ENCODE measurements at regions not wholly inside any gene's neighbourhood (a gene's known extent, or its start where the extent isn't known, plus 50 kb on each side); places are given as distances from the start of the nearest gene placed in this dataset.

DNA sequence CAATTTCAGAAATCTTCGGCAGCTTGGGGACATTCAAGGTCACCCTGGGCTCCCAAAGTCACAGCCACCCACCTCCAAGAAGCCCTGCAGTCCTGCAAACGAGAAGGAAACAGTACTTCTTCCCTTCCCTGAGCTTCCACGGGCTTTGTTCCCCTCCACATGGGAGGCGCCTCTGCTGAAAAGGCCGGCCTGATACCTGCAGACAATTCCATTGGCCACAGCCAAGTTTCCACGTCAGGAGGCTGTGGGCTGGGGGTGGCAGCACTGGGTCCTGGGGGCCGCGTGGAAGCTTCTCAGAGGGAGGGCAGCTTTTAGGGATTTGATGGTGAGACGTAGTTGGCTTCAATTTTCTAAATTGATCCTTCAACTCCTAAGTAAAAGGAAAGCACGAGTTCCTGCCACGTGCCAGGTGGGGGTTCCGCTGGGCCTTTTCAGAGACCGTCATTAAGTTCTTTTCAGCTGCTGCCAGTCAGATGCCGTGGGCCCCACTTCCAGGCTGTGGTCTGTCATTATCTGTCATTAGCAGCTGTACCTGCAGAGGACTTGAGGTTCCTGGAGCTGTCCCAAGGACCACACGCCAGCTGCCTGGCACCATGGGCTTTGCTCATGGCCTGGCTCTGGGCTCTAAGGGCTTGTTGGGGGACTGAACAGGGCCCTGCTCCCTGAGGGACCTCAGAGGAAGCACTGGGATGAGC, 98.7 kb downstream of the CRYAA start:
- TF ChIP-seq EZH2 (IDR thresholded peaks at IDR 0.05; ENCODE audit: borderline replicate concordance): no peak
- TF ChIP-seq, protein P1, sequence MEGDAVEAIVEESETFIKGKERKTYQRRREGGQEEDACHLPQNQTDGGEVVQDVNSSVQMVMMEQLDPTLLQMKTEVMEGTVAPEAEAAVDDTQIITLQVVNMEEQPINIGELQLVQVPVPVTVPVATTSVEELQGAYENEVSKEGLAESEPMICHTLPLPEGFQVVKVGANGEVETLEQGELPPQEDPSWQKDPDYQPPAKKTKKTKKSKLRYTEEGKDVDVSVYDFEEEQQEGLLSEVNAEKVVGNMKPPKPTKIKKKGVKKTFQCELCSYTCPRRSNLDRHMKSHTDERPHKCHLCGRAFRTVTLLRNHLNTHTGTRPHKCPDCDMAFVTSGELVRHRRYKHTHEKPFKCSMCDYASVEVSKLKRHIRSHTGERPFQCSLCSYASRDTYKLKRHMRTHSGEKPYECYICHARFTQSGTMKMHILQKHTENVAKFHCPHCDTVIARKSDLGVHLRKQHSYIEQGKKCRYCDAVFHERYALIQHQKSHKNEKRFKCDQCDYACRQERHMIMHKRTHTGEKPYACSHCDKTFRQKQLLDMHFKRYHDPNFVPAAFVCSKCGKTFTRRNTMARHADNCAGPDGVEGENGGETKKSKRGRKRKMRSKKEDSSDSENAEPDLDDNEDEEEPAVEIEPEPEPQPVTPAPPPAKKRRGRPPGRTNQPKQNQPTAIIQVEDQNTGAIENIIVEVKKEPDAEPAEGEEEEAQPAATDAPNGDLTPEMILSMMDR (IDR thresholded peaks at IDR 0.05; ENCODE audit: poor library complexity): no peak
- TF ChIP-seq EZH2phosphoT487 (IDR thresholded peaks at IDR 0.05; ENCODE audit: low read depth, severe bottlenecking, unreplicated experiment): no peak
